Activated CD8-positive, alpha-beta memory T cell treated with anti-CD3 and anti-CD28 coated beads, Interleukin-2, amount 10 ng/mL, durations not matched to agents 7 days and 5 days (primary cell): ENCODE measurements at regions not wholly inside any gene's neighbourhood (a gene's known extent, or its start where the extent isn't known, plus 50 kb on each side); places are given as distances from the start of the nearest gene placed in this dataset. TPM values are rescaled to one million over a fixed set of nuclear protein-coding genes. Genes with fewer than 3 reads are reported as not detected.

ENCODE experiments used
- ATAC-seq: fragments of 150-1000 bp; cut with Tn5 transposase; one replicate; pipeline ENCODE4 v1.10.0; 2021; ENCODE audit warnings: moderate library complexity
- CTCF ChIA-PET: fragments of 350-600 bp; sonication (Branson Sonifier 250); formaldehyde crosslinking; loops from one replicate; lab custom pipeline; 2021; ENCODE audit warnings: antibody characterized with exemption; lab: Charles Lee
- DNase-seq: peaks from one replicate; pipeline ENCODE4 v3.0.0-alpha.2; 2020
- H3K27ac Mint-ChIP-seq: one replicate; pipeline ENCODE4 v1.8.0; 2021; ENCODE audit warnings: mild to moderate bottlenecking, mixed read lengths
- H3K27me3 Mint-ChIP-seq: one replicate; pipeline ENCODE4 v1.8.0; 2021; ENCODE audit warnings: mixed read lengths
- H3K36me3 Mint-ChIP-seq: one replicate; pipeline ENCODE4 v1.8.0; 2021; ENCODE audit warnings: mild to moderate bottlenecking, mixed read lengths
- H3K4me1 Mint-ChIP-seq: one replicate; pipeline ENCODE4 v1.8.0; 2021; ENCODE audit warnings: mixed read lengths
- H3K4me3 Mint-ChIP-seq: one replicate; pipeline ENCODE4 v1.8.0; 2021; ENCODE audit warnings: mild to moderate bottlenecking, moderate library complexity, mixed read lengths
- H3K9me3 Mint-ChIP-seq: one replicate; pipeline ENCODE4 v1.8.0; 2022; ENCODE audit warnings: low read depth, mixed read lengths
- microRNA-seq: library from miRNA; unstranded; fragments of <30 nt; microRNA quantifications from one replicate; pipeline ENCODE4 v1.2.0, GENCODE V29; 2022

GRCh38 chr4:37165844-37166243 lies 78.7 kb upstream of the NWD2 start:
- no peak overlapping the region for H3K27ac Mint-ChIP-seq
- H3K9me3 Mint-ChIP-seq: no peaks in the 10 kb centered on the region
- DNase-seq (no peak), ATAC-seq (no peak)
- H3K4me3 Mint-ChIP-seq: no peak overlapping the region
- CTCF ChIA-PET: no interaction called here
- H3K4me1 Mint-ChIP-seq: no peaks in the 10 kb centered on the region
- no peaks in the 10 kb centered on the region for H3K27me3 Mint-ChIP-seq
- no peaks in the 10 kb centered on the region for H3K36me3 Mint-ChIP-seq

GRCh38 chr4:37169956-37170355 lies 74.6 kb upstream of the NWD2 start:
- H3K27ac Mint-ChIP-seq: no peak overlapping the region
- CTCF ChIA-PET: no interaction called here
- H3K4me1 Mint-ChIP-seq: no peaks in the 10 kb centered on the region
- H3K4me3 Mint-ChIP-seq: no peak overlapping the region
- DNase-seq: no peak
- no peaks in the 10 kb centered on the region for H3K36me3 Mint-ChIP-seq
- H3K27me3 Mint-ChIP-seq: no peaks in the 10 kb centered on the region
- ATAC-seq: no peak
- no peaks in the 10 kb centered on the region for H3K9me3 Mint-ChIP-seq

GRCh38 chr4:37188100-37188499 lies 56.4 kb upstream of the NWD2 start:
- H3K4me3 Mint-ChIP-seq: no peak overlapping the region
- H3K36me3 Mint-ChIP-seq: no peaks in the 10 kb centered on the region
- ATAC-seq (no peak), DNase-seq (no peak)
- CTCF ChIA-PET: no interaction called here
- no peaks in the 10 kb centered on the region for H3K4me1 Mint-ChIP-seq
- H3K9me3 Mint-ChIP-seq: no peaks in the 10 kb centered on the region
- H3K27me3 Mint-ChIP-seq: no peaks in the 10 kb centered on the region
- H3K27ac Mint-ChIP-seq: no peak overlapping the region

Small RNA genes in the stretch of these regions (microRNA-seq; reads per million reads assigned to microRNA genes)
- gene MIR1255B1: not detected
